ENCODE measurements at regions not wholly inside any gene's neighbourhood (a gene's known extent, or its start where the extent isn't known, plus 50 kb on each side); places are given as distances from the start of the nearest gene placed in this dataset.

GRCh38 chr15:52980446-52980845 is 190.3 kb upstream of the ONECUT1 start (continued):
- TF ChIP-seq TEAD1 (CRISPR knock-in tag; IDR thresholded peaks at IDR 0.05) (no peak), MCM3 (IDR thresholded peaks at IDR 0.05) (no peak), MYC (IDR thresholded peaks at IDR 0.05; ENCODE audit: low read depth, low read length) (no peak), MYC (CRISPR knock-in tag; IDR thresholded peaks at IDR 0.05; ENCODE audit: borderline replicate concordance, low read depth) (no peak), ZNF280A (IDR thresholded peaks at IDR 0.05; ENCODE audit: low read depth, partially characterized antibody) (no peak), MTA1 (IDR thresholded peaks at IDR 0.05; ENCODE audit: borderline replicate concordance) (no peak)

DNA sequence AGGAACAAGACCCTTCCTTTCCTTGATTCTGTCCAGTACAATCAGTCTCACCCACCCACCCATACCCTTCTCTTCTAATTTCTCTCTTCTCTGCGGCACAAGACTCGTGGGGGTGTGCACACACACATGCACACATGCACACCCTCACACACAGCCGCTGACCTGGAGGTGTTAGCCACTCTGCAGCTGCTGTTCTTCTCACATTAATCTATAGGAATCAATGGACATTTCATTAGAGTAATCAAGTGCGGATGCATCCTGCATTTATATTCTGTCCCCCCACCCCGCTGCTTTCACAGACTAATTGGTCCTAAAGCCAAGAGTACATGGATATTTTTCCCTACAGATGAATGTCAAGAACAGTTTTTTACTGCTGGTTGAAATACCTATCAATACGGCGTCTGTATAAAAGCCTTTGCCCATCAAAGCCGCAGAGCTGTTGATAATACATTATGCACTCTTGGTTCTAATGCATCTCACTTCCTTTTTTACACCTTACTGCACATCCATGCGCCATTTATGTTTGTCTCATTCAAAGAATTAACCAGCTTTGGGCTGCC is 186.5 kb upstream of the ONECUT1 start:
- H4K20me1 ChIP-seq (replicated peaks; ENCODE audit: control insufficient read depth, insufficient read depth, low read length): no peaks in the 10 kb centered on the region
- no peaks in the 10 kb centered on the region for H3K4me1 ChIP-seq (replicated peaks in 1 of 2; ENCODE audit: control insufficient read depth in 2 of 2, insufficient read depth in 2 of 2, low read length in 2 of 2)
- TF ChIP-seq NFATC3 (IDR thresholded peaks at IDR 0.05): no peak
- TF ChIP-seq ZNF583 (CRISPR knock-in tag; IDR thresholded peaks at IDR 0.05): no peak
- TF ChIP-seq SLC30A9 (CRISPR knock-in tag; IDR thresholded peaks at IDR 0.05): no peak
- no peak for TF ChIP-seq SMARCE1 (IDR thresholded peaks at IDR 0.05)
- no peaks in the 10 kb centered on the region for H3K9me1 ChIP-seq (ENCODE audit: control insufficient read depth, insufficient read depth, low read length)
- ATAC-seq: no peak
- H3K4me2 ChIP-seq (ENCODE audit: insufficient read depth, low read length): no peak overlapping the region
- H3K27ac ChIP-seq (ENCODE audit: extremely low read depth, low read depth, low read length): no peak overlapping the region
- 1% methylated on average over 9 of the region's 9 CpGs for WGBS (ENCODE audit: insufficient coverage, low coverage, missing lambda C conversion rate)
- ChIA-PET POLR2A (interaction anchor here (0.6 kb wide), 1 partner anchor 417 kb away, joined by 3 read pairs; no protein-coding TSS in a partner anchor), CTCF (ENCODE audit: low intra/inter-chr PET ratio) (no interaction called here)
- no peak overlapping the region for H3K4me3 ChIP-seq
- H3K9me3 ChIP-seq (replicated peaks; ENCODE audit: control insufficient read depth, insufficient read depth, low read depth, low read length): no peaks in the 10 kb centered on the region; the same call in 1 of the 2 replicates
- no peak overlapping the region for H2AFZ ChIP-seq (ENCODE audit: low read depth, low read length)
- no peaks in the 10 kb centered on the region for H3K36me3 ChIP-seq (ENCODE audit: control insufficient read depth, insufficient read depth, low read length)
- no peaks in the 10 kb centered on the region for H3K27me3 ChIP-seq (ENCODE audit: control insufficient read depth in 2 of 2, insufficient read depth in 2 of 2, low read length in 2 of 2)
- H3K79me2 ChIP-seq (ENCODE audit: control insufficient read depth, insufficient read depth, low read length): no peaks in the 10 kb centered on the region
- DNase-seq (ENCODE audit: extremely low read depth in 1 of 4, low spot score in 3 of 4): no peak
- BruUV-seq (replicated peaks): no TSS peak
- H3K9ac ChIP-seq (ENCODE audit: insufficient read depth in 1 of 2, low read depth in 2 of 2, low read length in 2 of 2): no peak overlapping the region
- intact Hi-C loops (cut with micrococcal nuclease) (no loop called here), in situ Hi-C loops (cut with MboI) (no loop called here)
- FAIRE-seq: no peak
